ENCODE measurements at regions not wholly inside any gene's neighbourhood (a gene's known extent, or its start where the extent isn't known, plus 50 kb on each side); places are given as distances from the start of the nearest gene placed in this dataset.

DNA sequence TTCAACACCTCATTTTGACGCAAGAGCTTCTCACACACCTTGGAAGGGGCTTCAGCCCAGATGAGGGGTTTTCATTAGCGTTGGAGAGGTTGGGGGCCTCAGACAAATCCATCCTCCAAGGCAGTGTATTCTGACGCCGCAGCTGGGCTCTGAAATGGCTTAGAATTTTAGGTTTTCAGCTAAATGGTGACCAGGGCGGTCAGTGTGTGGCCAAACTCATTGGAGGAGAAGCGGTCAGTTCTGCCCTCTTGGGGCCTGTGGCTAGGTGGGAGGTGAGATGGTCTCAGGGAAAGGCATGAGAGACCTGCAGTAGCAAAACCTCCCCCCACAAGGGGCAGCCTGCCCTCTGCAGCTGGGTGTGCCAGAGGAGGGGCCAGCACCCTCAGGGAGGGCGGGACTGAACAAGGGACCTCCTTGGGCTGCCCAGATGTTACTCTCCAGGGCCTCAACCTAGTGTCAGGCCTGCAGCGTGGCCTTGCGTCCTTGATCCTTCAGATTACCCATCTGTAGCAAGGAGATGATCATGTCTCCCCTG, 155.8 kb downstream of the URI1 start:
- TF ChIP-seq CTCF (conservative IDR thresholded peaks at IDR 0.05; ENCODE audit: low read depth, low read length) (no peak), EZH2 (IDR thresholded peaks at IDR 0.05; ENCODE audit: borderline replicate concordance, low read depth, low read length, poor library complexity, severe bottlenecking) (no peak)
